Progenitor cell of endocrine pancreas (in vitro differentiated cells): ENCODE measurements at regions not wholly inside any gene's neighbourhood (a gene's known extent, or its start where the extent isn't known, plus 50 kb on each side); places are given as distances from the start of the nearest gene placed in this dataset.
"Not testable (repeated sequence)": the region's sequence is repeated elsewhere in the genome, so short reads cannot be mapped to it uniquely, and the experiment has no call there.

Experiments
- DNase-seq: peaks from one replicate; pipeline ENCODE4 v3.0.0; 2021; ENCODE audit warnings: low spot score; ENCODE audit not compliant: unreplicated experiment
- H3K27ac Mint-ChIP-seq: 2 replicates; pipeline ENCODE4 v1.8.0; 2021; ENCODE audit warnings: mild to moderate bottlenecking, moderate library complexity, mixed read lengths
- H3K27me3 Mint-ChIP-seq: 2 replicates; pipeline ENCODE4 v1.8.0; 2021; ENCODE audit warnings: mixed read lengths
- H3K36me3 Mint-ChIP-seq: 2 replicates; pipeline ENCODE4 v1.8.0; 2022; ENCODE audit warnings: mixed read lengths; ENCODE audit not compliant: insufficient read depth
- H3K4me1 Mint-ChIP-seq: 2 replicates; pipeline ENCODE4 v1.8.0; 2021; ENCODE audit warnings: low read depth, mixed read lengths
- H3K4me3 Mint-ChIP-seq: 2 replicates; pipeline ENCODE4 v1.8.0; 2021; ENCODE audit warnings: low read depth, mild to moderate bottlenecking, moderate library complexity, mixed read lengths
- H3K9me3 Mint-ChIP-seq: 2 replicates; pipeline ENCODE4 v1.8.0; 2021; ENCODE audit warnings: low read depth, mixed read lengths
- TF ChIP-seq, protein P1 (sequence below): fragments of 200-600 bp; sonication (generic); IDR thresholded peaks from one replicate; pipeline ENCODE4 v1.5.0; 2021; ENCODE audit warnings: antibody characterized with exemption, mild to moderate bottlenecking; ENCODE audit not compliant: unreplicated experiment

DNA sequence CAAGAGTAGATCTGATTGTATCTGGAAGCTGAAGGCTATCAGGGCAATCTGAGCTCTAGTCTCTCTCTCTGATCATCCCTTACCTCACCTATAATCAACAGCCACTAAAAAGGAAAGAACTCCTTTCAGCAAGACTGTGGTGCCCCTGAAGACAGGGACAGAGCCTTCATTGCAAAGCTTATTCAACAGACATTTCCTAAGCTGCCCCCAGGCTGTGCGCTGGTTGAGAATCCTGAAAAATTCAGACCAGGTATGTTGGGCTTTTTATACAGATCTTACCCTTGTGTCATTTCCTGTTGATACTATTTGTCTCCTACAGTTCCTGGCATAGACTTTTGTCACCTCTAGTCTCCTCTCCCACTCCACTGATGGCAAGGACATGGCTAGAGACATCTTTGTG, 63.3 kb upstream of the PLA2G4A start:
- Mint-ChIP-seq H3K27ac (no peak overlapping the region), H3K36me3 (no peaks in the 10 kb centered on the region), H3K4me1 (peaks cover 18% of the 10 kb centered on the region), H3K4me3 (no peak overlapping the region), H3K27me3 (no peaks in the 10 kb centered on the region), H3K9me3 (peaks cover 6% of the 10 kb centered on the region)
- TF ChIP-seq, protein P1, sequence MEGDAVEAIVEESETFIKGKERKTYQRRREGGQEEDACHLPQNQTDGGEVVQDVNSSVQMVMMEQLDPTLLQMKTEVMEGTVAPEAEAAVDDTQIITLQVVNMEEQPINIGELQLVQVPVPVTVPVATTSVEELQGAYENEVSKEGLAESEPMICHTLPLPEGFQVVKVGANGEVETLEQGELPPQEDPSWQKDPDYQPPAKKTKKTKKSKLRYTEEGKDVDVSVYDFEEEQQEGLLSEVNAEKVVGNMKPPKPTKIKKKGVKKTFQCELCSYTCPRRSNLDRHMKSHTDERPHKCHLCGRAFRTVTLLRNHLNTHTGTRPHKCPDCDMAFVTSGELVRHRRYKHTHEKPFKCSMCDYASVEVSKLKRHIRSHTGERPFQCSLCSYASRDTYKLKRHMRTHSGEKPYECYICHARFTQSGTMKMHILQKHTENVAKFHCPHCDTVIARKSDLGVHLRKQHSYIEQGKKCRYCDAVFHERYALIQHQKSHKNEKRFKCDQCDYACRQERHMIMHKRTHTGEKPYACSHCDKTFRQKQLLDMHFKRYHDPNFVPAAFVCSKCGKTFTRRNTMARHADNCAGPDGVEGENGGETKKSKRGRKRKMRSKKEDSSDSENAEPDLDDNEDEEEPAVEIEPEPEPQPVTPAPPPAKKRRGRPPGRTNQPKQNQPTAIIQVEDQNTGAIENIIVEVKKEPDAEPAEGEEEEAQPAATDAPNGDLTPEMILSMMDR, result no peak
- DNase-seq, result no peak

- no peak for DNase-seq
- TF ChIP-seq, protein P1, result no peak
- Mint-ChIP-seq H3K27me3 (no peaks in the 10 kb centered on the region), H3K36me3 (no peaks in the 10 kb centered on the region), H3K4me1 (peaks cover 18% of the 10 kb centered on the region), H3K27ac (peak overlapping the region; percentile 95), H3K9me3 (peaks cover 6% of the 10 kb centered on the region), H3K4me3 (peak overlapping the region; percentile 27)
These were observed 65.6 kb upstream of the PLA2G4A start for GRCh38 chr1:186763107-186763506.

GRCh38 chr1:186762653-186763052, 66.1 kb upstream of the PLA2G4A start:
- Mint-ChIP-seq H3K36me3 (no peaks in the 10 kb centered on the region), H3K27me3 (no peaks in the 10 kb centered on the region), H3K27ac (peak overlapping the region; percentile 95), H3K4me3 (no peak overlapping the region), H3K4me1 (peaks cover 18% of the 10 kb centered on the region), H3K9me3 (peaks cover 6% of the 10 kb centered on the region)
- DNase-seq, result no peak
- TF ChIP-seq, protein P1, result no peak

DNA sequence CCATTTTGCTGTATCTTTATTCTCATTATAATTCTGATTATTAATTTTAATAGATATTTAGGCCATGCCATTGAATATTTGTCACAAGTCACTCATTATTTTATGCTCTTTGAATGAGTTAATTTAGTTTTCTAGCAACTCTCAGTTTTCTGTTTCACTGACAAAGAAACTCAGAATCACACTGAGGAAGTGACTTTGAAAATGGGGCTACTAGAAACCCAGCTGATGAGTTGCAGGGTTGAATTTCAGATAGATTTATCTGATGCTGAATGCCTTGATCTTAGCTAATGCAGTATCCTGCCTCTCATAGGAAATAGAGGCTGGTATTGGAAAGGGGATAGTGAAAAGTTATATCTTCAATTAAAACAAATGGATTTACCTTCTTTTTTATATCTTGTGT, 67.4 kb upstream of the PLA2G4A start:
- Mint-ChIP-seq H3K27ac (peak overlapping the region; percentile 17), H3K27me3 (no peaks in the 10 kb centered on the region), H3K9me3 (peaks cover 6% of the 10 kb centered on the region), H3K36me3 (no peaks in the 10 kb centered on the region), H3K4me3 (no peak overlapping the region), H3K4me1 (peaks cover 18% of the 10 kb centered on the region)
- no peak for DNase-seq
- TF ChIP-seq, protein P1, result no peak

DNA sequence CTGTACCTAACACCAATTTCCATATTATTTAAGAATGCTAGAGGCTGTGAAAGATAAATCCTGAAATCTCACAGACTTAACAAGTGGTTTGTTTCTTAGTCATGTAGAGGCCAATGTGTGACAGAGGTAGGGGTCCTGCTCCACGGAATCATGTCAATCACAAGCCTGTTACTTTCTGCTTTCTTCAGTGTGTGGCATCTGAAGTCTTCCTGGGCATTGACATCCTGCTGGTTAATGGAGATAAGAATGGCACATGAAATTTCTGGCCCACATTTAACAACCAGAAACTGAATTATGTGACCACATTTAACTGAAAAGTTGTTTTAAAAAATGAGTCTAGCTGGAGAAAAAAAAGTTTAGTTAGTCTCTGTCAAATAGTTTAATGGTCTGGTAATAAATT, 68.3 kb upstream of the PLA2G4A start:
- Mint-ChIP-seq H3K36me3 (no peaks in the 10 kb centered on the region), H3K27me3 (no peaks in the 10 kb centered on the region), H3K9me3 (peaks cover 6% of the 10 kb centered on the region), H3K4me3 (no peak overlapping the region), H3K27ac (no peak overlapping the region), H3K4me1 (peaks cover 18% of the 10 kb centered on the region)
- DNase-seq, result no peak
- TF ChIP-seq, protein P1, result no peak

DNA sequence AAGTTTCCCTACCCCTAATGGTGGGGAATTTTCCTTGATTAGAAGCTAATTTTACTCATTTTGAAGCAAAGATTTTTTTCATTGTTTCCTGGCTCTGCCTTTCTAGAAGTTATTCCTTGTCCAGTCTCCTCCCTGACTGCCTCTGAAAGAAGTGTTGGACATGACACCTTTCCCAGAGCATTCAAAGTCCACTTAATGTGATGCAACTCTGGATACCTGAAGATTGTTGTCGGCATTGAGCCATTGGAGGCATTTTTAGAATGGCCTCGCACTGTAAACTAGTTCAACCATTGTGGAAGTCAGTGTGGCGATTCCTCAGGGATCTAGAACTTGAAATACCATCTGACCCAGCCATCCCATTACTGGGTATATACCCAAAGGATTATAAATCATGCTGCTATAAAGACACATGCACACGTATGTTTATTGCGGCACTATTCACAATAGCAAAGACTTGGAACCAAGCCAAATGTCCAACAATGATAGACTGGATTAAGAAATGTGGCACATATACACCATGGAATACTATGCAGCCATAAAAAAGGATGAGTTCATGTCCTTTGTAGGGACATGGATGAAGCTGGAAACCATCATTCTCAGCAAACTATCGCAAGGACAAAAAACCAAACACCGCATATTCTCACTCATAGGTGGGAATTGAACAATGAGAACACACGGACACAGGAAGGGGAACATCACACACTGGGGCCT, 69.7 kb upstream of the PLA2G4A start:
- DNase-seq, H3K4me3 Mint-ChIP-seq, H3K27ac Mint-ChIP-seq, H3K27me3 Mint-ChIP-seq, H3K9me3 Mint-ChIP-seq, H3K36me3 Mint-ChIP-seq: not testable (repeated sequence)
- H3K4me1 Mint-ChIP-seq, result peaks cover 18% of the 10 kb centered on the region
